GM23338 (cell line): ENCODE measurements at regions not wholly inside any gene's neighbourhood (a gene's known extent, or its start where the extent isn't known, plus 50 kb on each side); places are given as distances from the start of the nearest gene placed in this dataset.

Experiments
- ATAC-seq: fragments of 200-7000 bp; cut with Tn5 transposase; 3 replicates; pipeline ENCODE4 v1.9.1; 2020
- DNase-seq: peaks from one replicate; pipeline ENCODE4 v3.0.0-alpha.2; 2015; ENCODE audit warnings: low spot score
- H2AFZ ChIP-seq: fragments of 200-600 bp; sonication (generic); 2 replicates; pipeline ENCODE4 v1.8.0; 2016; ENCODE audit warnings: antibody characterized with exemption, mild to moderate bottlenecking, moderate library complexity
- H3F3A ChIP-seq: fragments of 200-600 bp; sonication (generic); replicated peaks from 2 replicates; pipeline ENCODE4 v1.8.0; 2017; ENCODE audit warnings: antibody characterized with exemption, mixed run types, low read depth
- H3K27ac ChIP-seq: fragments of 200-600 bp; sonication (generic); 2 replicates; pipeline ENCODE4 v1.6.1; 2016; ENCODE audit warnings: low read depth
- H3K27me3 ChIP-seq: fragments of 200-600 bp; sonication (generic); 2 replicates; pipeline ENCODE4 v1.8.0; 2016; ENCODE audit warnings: mild to moderate bottlenecking, mixed run types, moderate library complexity; ENCODE audit not compliant: insufficient read depth
- H3K36me3 ChIP-seq: fragments of 200-600 bp; sonication (generic); 2 replicates; pipeline ENCODE4 v1.8.0; 2016; ENCODE audit warnings: mild to moderate bottlenecking; ENCODE audit not compliant: insufficient read depth
- H3K4me1 ChIP-seq: fragments of 200-600 bp; sonication (generic); 2 replicates; pipeline ENCODE4 v1.8.0; 2016; ENCODE audit warnings: mild to moderate bottlenecking, moderate library complexity; ENCODE audit not compliant: insufficient read depth
- H3K4me2 ChIP-seq: fragments of 200-600 bp; sonication (generic); 2 replicates; pipeline ENCODE4 v1.7.1; 2017; ENCODE audit warnings: mixed run types
- H3K4me3 ChIP-seq: fragments of 200-600 bp; sonication (generic); 2 replicates; pipeline ENCODE4 v1.6.1; 2016; ENCODE audit warnings: mixed run types
- H3K79me2 ChIP-seq: fragments of 200-600 bp; sonication (generic); replicated peaks from 2 replicates; pipeline ENCODE4 v1.8.0; 2017; ENCODE audit warnings: mild to moderate bottlenecking; ENCODE audit not compliant: insufficient read depth
- H3K9me2 ChIP-seq: fragments of 200-600 bp; sonication (generic); 2 replicates; pipeline ENCODE4 v1.8.0; 2017; ENCODE audit not compliant: insufficient read depth
- H4K20me1 ChIP-seq: fragments of 200-600 bp; sonication (generic); replicated peaks from 2 replicates; pipeline ENCODE4 v1.8.0; 2017; ENCODE audit warnings: mild to moderate bottlenecking; ENCODE audit not compliant: insufficient read depth
- H3K27ac Mint-ChIP-seq: 2 replicates; pipeline ENCODE4 v1.8.0; 2020; ENCODE audit warnings: inconsistent platforms, mild to moderate bottlenecking, moderate library complexity, mixed read lengths
- H3K27me3 Mint-ChIP-seq: 3 replicates; pipeline ENCODE4 v1.8.0; 2022; ENCODE audit warnings: low read depth, mild to moderate bottlenecking, moderate library complexity, mixed read lengths, inconsistent platforms; ENCODE audit not compliant: insufficient read depth, poor library complexity
- H3K36me3 Mint-ChIP-seq: 3 replicates; pipeline ENCODE4 v1.8.0; 2021; ENCODE audit warnings: low read depth, mild to moderate bottlenecking, inconsistent platforms, moderate library complexity, mixed read lengths
- H3K4me1 Mint-ChIP-seq: 3 replicates; pipeline ENCODE4 v1.8.0; 2020; ENCODE audit warnings: mild to moderate bottlenecking, inconsistent platforms, mixed read lengths
- H3K4me3 Mint-ChIP-seq: 3 replicates; pipeline ENCODE4 v1.8.0; 2021; ENCODE audit warnings: moderate library complexity, mild to moderate bottlenecking, inconsistent platforms, mixed read lengths
- H3K9me3 Mint-ChIP-seq: 3 replicates; pipeline ENCODE4 v1.8.0; 2020; ENCODE audit warnings: moderate library complexity, mild to moderate bottlenecking, inconsistent platforms, mixed read lengths
- CREB1 ChIP-seq: fragments of 250-450 bp; sonication (Bioruptor Pico); IDR thresholded peaks from 2 replicates; pipeline ENCODE4 v1.5.0; 2020; ENCODE audit warnings: low read depth, mild to moderate bottlenecking, moderate library complexity
- CTCF ChIP-seq, 2 experiments: fragments of 200-600 bp in 1 of 2; sonication (generic) in 1 of 2; conservative IDR thresholded peaks; 2 replicates each; pipeline versions ENCODE4 v1.5.1 to v1.6.1; 2016 to 2017; ENCODE audit warnings: antibody characterized with exemption in 2 of 2, low read depth in 2 of 2, mild to moderate bottlenecking in 2 of 2, moderate library complexity in 1 of 2
- ETS1 ChIP-seq: IDR thresholded peaks from 2 replicates; pipeline ENCODE4 v1.6.1; 2016; ENCODE audit warnings: antibody characterized with exemption
- EZH2 ChIP-seq: fragments of 200-600 bp; sonication (generic); IDR thresholded peaks from one replicate; pipeline ENCODE4 v1.8.0; 2017; ENCODE audit warnings: antibody characterized with exemption, mild to moderate bottlenecking, low read depth; ENCODE audit not compliant: unreplicated experiment
- EZH2phosphoT487 ChIP-seq: fragments of 200-600 bp; sonication (generic); IDR thresholded peaks from one replicate; pipeline ENCODE4 v1.8.1; 2018; ENCODE audit warnings: antibody characterized with exemption; ENCODE audit not compliant: unreplicated experiment
- JUNB ChIP-seq: IDR thresholded peaks from one replicate; pipeline ENCODE4 v1.6.1; 2016; ENCODE audit warnings: antibody characterized with exemption; ENCODE audit not compliant: unreplicated experiment
- NANOG ChIP-seq: IDR thresholded peaks from 2 replicates; pipeline ENCODE4 v1.6.1; 2016; ENCODE audit warnings: antibody characterized with exemption, borderline replicate concordance
- POLR2AphosphoS5 ChIP-seq: IDR thresholded peaks from 2 replicates; pipeline ENCODE4 v1.6.1; 2016; ENCODE audit warnings: antibody characterized with exemption, low read depth
- REST ChIP-seq: IDR thresholded peaks from one replicate; pipeline ENCODE4 v1.6.1; 2018; ENCODE audit warnings: antibody characterized with exemption; ENCODE audit not compliant: unreplicated experiment
- STAT1 ChIP-seq: IDR thresholded peaks from one replicate; pipeline ENCODE4 v1.6.1; 2016; ENCODE audit warnings: antibody characterized with exemption; ENCODE audit not compliant: unreplicated experiment
- ZNF114 ChIP-seq: fragments of 250-450 bp; sonication (Bioruptor Pico); IDR thresholded peaks from 2 replicates; pipeline ENCODE4 v1.5.0; 2020; ENCODE audit warnings: mild to moderate bottlenecking, moderate library complexity
- ZNF331 ChIP-seq: fragments of 250-450 bp; sonication (Bioruptor Pico); IDR thresholded peaks from 2 replicates; pipeline ENCODE4 v1.5.0; 2020; ENCODE audit warnings: low read depth, mild to moderate bottlenecking, moderate library complexity
- ZNF462 ChIP-seq: fragments of 250-450 bp; sonication (Bioruptor Pico); IDR thresholded peaks from 2 replicates; pipeline ENCODE4 v1.5.0; 2020; ENCODE audit warnings: mild to moderate bottlenecking, moderate library complexity

- H3K27me3 Mint-ChIP-seq, result no peaks in the 10 kb centered on the region
- Histone ChIP-seq H4K20me1 (no peaks in the 10 kb centered on the region), H3K9me2 (peaks cover 10% of the 10 kb centered on the region; the same call in 1 of the 2 replicates), H3F3A (no peaks in the 10 kb centered on the region), H3K79me2 (no peaks in the 10 kb centered on the region), H3K27me3 (no peaks in the 10 kb centered on the region), H3K27ac (no peak overlapping the region), H3K4me1 (0 out of 2 replicates have a peak, but pooled peaks cover 6% of the 10 kb centered on the region), H3K4me2 (no peak overlapping the region), H3K4me3 (no peak overlapping the region), H3K36me3 (no peaks in the 10 kb centered on the region), H2AFZ (0 out of 2 replicates have a peak overlapping the region, but pooled peaks have one; percentile 43)
- no peak overlapping the region for H3K4me3 Mint-ChIP-seq
- H3K36me3 Mint-ChIP-seq, result no peaks in the 10 kb centered on the region
- DNase-seq (no peak), ATAC-seq (no peak)
- H3K27ac Mint-ChIP-seq, result peak overlapping the region; percentile 62; the same call in 1 of the 2 replicates
- peaks cover 2% of the 10 kb centered on the region; the same call in 1 of the 3 replicates for H3K4me1 Mint-ChIP-seq
- H3K9me3 Mint-ChIP-seq, result no peaks in the 10 kb centered on the region
- TF ChIP-seq EZH2phosphoT487 (no peak), ZNF462 (CRISPR knock-in tag) (no peak), CREB1 (CRISPR knock-in tag) (no peak), CTCF (conservative IDR thresholded peaks at IDR 0.05; ENCODE audit: low read depth in 2 of 2) (no peak), ZNF114 (no peak), ETS1 (no peak), JUNB (no peak), REST (no peak), NANOG (no peak), POLR2AphosphoS5 (no peak), ZNF331 (CRISPR knock-in tag) (no peak), STAT1 (no peak), EZH2 (no peak)
Measured at GRCh38 chr4:31598639-31599038, 878.5 kb downstream of the PCDH7 start.
